ENCODE measurements at regions not wholly inside any gene's neighbourhood (a gene's known extent, or its start where the extent isn't known, plus 50 kb on each side); places are given as distances from the start of the nearest gene placed in this dataset.
"Not testable (repeated sequence)": the region's sequence is repeated elsewhere in the genome, so short reads cannot be mapped to it uniquely, and the experiment has no call there.

- H3K4me1 Mint-ChIP-seq, result no peaks in the 10 kb centered on the region
- peaks cover 12% of the 10 kb centered on the region for H3K9me3 Mint-ChIP-seq
- DNase-seq, result no peak
- H3K4me3 Mint-ChIP-seq, result no peak overlapping the region
- H3K36me3 Mint-ChIP-seq (ENCODE audit: low read depth), result no peaks in the 10 kb centered on the region
- ATAC-seq, result no peak
- peaks cover 18% of the 10 kb centered on the region for H3K27me3 Mint-ChIP-seq
- no peak overlapping the region for H3K27ac Mint-ChIP-seq
Observed at GRCh38 chr11:134500621-134501020, 88.6 kb upstream of the B3GAT1 start.

- Mint-ChIP-seq H3K27me3 (peaks cover 18% of the 10 kb centered on the region), H3K36me3 (ENCODE audit: low read depth) (no peaks in the 10 kb centered on the region), H3K4me3 (no peak overlapping the region), H3K4me1 (no peaks in the 10 kb centered on the region), H3K27ac (no peak overlapping the region), H3K9me3 (peaks cover 17% of the 10 kb centered on the region)
- no peak for ATAC-seq
- DNase-seq, result no peak
Observed at GRCh38 chr11:134499990-134500389, 87.9 kb upstream of the B3GAT1 start.

- Mint-ChIP-seq H3K27ac (no peak overlapping the region), H3K36me3 (ENCODE audit: low read depth) (no peaks in the 10 kb centered on the region), H3K27me3 (peaks cover 15% of the 10 kb centered on the region), H3K4me1 (no peaks in the 10 kb centered on the region), H3K4me3 (no peak overlapping the region), H3K9me3 (peaks cover 19% of the 10 kb centered on the region)
- DNase-seq, result no peak
- ATAC-seq, result no peak
Observed at GRCh38 chr11:134498326-134499139, 86.5 kb upstream of the B3GAT1 start.

- peaks cover 23% of the 10 kb centered on the region for H3K9me3 Mint-ChIP-seq
- no peak overlapping the region for H3K4me3 Mint-ChIP-seq
- ATAC-seq (no peak), DNase-seq (no peak)
- peaks cover 12% of the 10 kb centered on the region for H3K27me3 Mint-ChIP-seq
- H3K36me3 Mint-ChIP-seq (ENCODE audit: low read depth), result no peaks in the 10 kb centered on the region
- H3K27ac Mint-ChIP-seq, result no peak overlapping the region
- H3K4me1 Mint-ChIP-seq, result no peaks in the 10 kb centered on the region
Observed at GRCh38 chr11:134497586-134497985, 85.5 kb upstream of the B3GAT1 start.

GRCh38 chr11:134496058-134496457 lies 84.0 kb upstream of the B3GAT1 start:
- Mint-ChIP-seq H3K9me3 (peaks cover 23% of the 10 kb centered on the region), H3K27me3 (peaks cover 10% of the 10 kb centered on the region)
- H3K4me3 Mint-ChIP-seq; ATAC-seq; H3K27ac Mint-ChIP-seq; H3K36me3 Mint-ChIP-seq (ENCODE audit: low read depth); DNase-seq; H3K4me1 Mint-ChIP-seq: not testable (repeated sequence)

GRCh38 chr11:134494395-134494794 lies 82.4 kb upstream of the B3GAT1 start:
- peaks cover 23% of the 10 kb centered on the region for H3K9me3 Mint-ChIP-seq
- DNase-seq; H3K4me3 Mint-ChIP-seq; H3K4me1 Mint-ChIP-seq; H3K36me3 Mint-ChIP-seq (ENCODE audit: low read depth); ATAC-seq; H3K27ac Mint-ChIP-seq; H3K27me3 Mint-ChIP-seq: not testable (repeated sequence)

- not testable (repeated sequence) for ATAC-seq; H3K4me3 Mint-ChIP-seq; H3K4me1 Mint-ChIP-seq; DNase-seq; H3K27ac Mint-ChIP-seq; H3K36me3 Mint-ChIP-seq (ENCODE audit: low read depth); H3K27me3 Mint-ChIP-seq
- peaks cover 23% of the 10 kb centered on the region for H3K9me3 Mint-ChIP-seq
Observed at GRCh38 chr11:134492411-134492810, 80.4 kb upstream of the B3GAT1 start.

- Mint-ChIP-seq H3K4me1 (no peaks in the 10 kb centered on the region), H3K27ac (no peak overlapping the region)
Observed at GRCh38 chr11:134489728-134490127, 77.7 kb upstream of the B3GAT1 start.

GRCh38 chr11:134488913-134489312 lies 76.9 kb upstream of the B3GAT1 start:
- DNase-seq, result no peak
- ATAC-seq, result no peak
- Mint-ChIP-seq H3K27ac (no peak overlapping the region), H3K4me3 (no peak overlapping the region), H3K27me3 (peaks cover 2% of the 10 kb centered on the region), H3K9me3 (peaks cover 4% of the 10 kb centered on the region), H3K36me3 (ENCODE audit: low read depth) (no peaks in the 10 kb centered on the region), H3K4me1 (no peaks in the 10 kb centered on the region)

More at GRCh38 chr11:134489728-134490127, 77.7 kb upstream of the B3GAT1 start:
- H3K4me3 Mint-ChIP-seq, result no peak overlapping the region
- no peaks in the 10 kb centered on the region for H3K36me3 Mint-ChIP-seq (ENCODE audit: low read depth)
- peaks cover 4% of the 10 kb centered on the region for H3K9me3 Mint-ChIP-seq
- ATAC-seq (no peak), DNase-seq (no peak)
- peaks cover 2% of the 10 kb centered on the region for H3K27me3 Mint-ChIP-seq

GRCh38 chr11:134488512-134488911 lies 76.5 kb upstream of the B3GAT1 start:
- no peak for ATAC-seq
- Mint-ChIP-seq H3K27ac (no peak overlapping the region), H3K4me3 (no peak overlapping the region)

GRCh38 chr11:134487696-134488095 lies 75.7 kb upstream of the B3GAT1 start:
- DNase-seq (no peak), ATAC-seq (no peak)
- Mint-ChIP-seq H3K36me3 (ENCODE audit: low read depth) (no peaks in the 10 kb centered on the region), H3K4me1 (no peaks in the 10 kb centered on the region), H3K4me3 (no peak overlapping the region), H3K9me3 (no peaks in the 10 kb centered on the region), H3K27me3 (peaks cover 2% of the 10 kb centered on the region), H3K27ac (no peak overlapping the region)

More at GRCh38 chr11:134488512-134488911, 76.5 kb upstream of the B3GAT1 start:
- Mint-ChIP-seq H3K36me3 (ENCODE audit: low read depth) (no peaks in the 10 kb centered on the region), H3K4me1 (no peaks in the 10 kb centered on the region), H3K9me3 (peaks cover 4% of the 10 kb centered on the region), H3K27me3 (peaks cover 2% of the 10 kb centered on the region)
- no peak for DNase-seq

- Mint-ChIP-seq H3K36me3 (ENCODE audit: low read depth) (no peaks in the 10 kb centered on the region), H3K4me1 (no peaks in the 10 kb centered on the region), H3K4me3 (no peak overlapping the region), H3K9me3 (no peaks in the 10 kb centered on the region), H3K27ac (no peak overlapping the region), H3K27me3 (peaks cover 2% of the 10 kb centered on the region)
- ATAC-seq, result no peak
- DNase-seq, result no peak
Observed at GRCh38 chr11:134486704-134487103, 74.7 kb upstream of the B3GAT1 start.

GRCh38 chr11:134486106-134486505 lies 74.1 kb upstream of the B3GAT1 start:
- DNase-seq (no peak), ATAC-seq (no peak)
- Mint-ChIP-seq H3K9me3 (no peaks in the 10 kb centered on the region), H3K36me3 (ENCODE audit: low read depth) (no peaks in the 10 kb centered on the region), H3K4me1 (no peaks in the 10 kb centered on the region), H3K27me3 (peaks cover 2% of the 10 kb centered on the region), H3K4me3 (no peak overlapping the region), H3K27ac (no peak overlapping the region)

- no peaks in the 10 kb centered on the region for H3K36me3 Mint-ChIP-seq (ENCODE audit: low read depth)
- H3K4me1 Mint-ChIP-seq, result no peaks in the 10 kb centered on the region
- no peaks in the 10 kb centered on the region for H3K9me3 Mint-ChIP-seq
- H3K4me3 Mint-ChIP-seq, result no peak overlapping the region
- H3K27me3 Mint-ChIP-seq, result peaks cover 2% of the 10 kb centered on the region
- DNase-seq (no peak), ATAC-seq (no peak)
- H3K27ac Mint-ChIP-seq, result no peak overlapping the region
Observed at GRCh38 chr11:134485316-134485715, 73.3 kb upstream of the B3GAT1 start.

- Mint-ChIP-seq H3K27me3 (peaks cover 2% of the 10 kb centered on the region), H3K4me1 (no peaks in the 10 kb centered on the region), H3K9me3 (no peaks in the 10 kb centered on the region), H3K27ac (no peak overlapping the region), H3K36me3 (ENCODE audit: low read depth) (no peaks in the 10 kb centered on the region), H3K4me3 (no peak overlapping the region)
- ATAC-seq (no peak), DNase-seq (no peak)
Observed at GRCh38 chr11:134483857-134484256, 71.8 kb upstream of the B3GAT1 start.

All from activated naive CD8-positive, alpha-beta T cell treated with anti-CD3 and anti-CD28 coated beads, Interleukin-2, amount 50 U/mL, for 24 hours (primary cell).